Panc1 (cell line): ENCODE measurements at regions not wholly inside any gene's neighbourhood (a gene's known extent, or its start where the extent isn't known, plus 50 kb on each side); places are given as distances from the start of the nearest gene placed in this dataset.

ENCODE experiments used
- POLR2AphosphoS5 ChIP-seq: IDR thresholded peaks from 2 replicates; pipeline ENCODE4 v1.6.1; 2012; ENCODE audit warnings: mild to moderate bottlenecking, low read depth, low read length, moderate library complexity
- TF ChIP-seq, protein P1 (sequence below): fragments of 450-650 bp; IDR thresholded peaks from 2 replicates; pipeline ENCODE4 v1.5.1; 2017; ENCODE audit warnings: mild to moderate bottlenecking
- TF ChIP-seq, protein P2 (sequence below), 2 experiments: IDR thresholded peaks; 2 replicates each; pipeline ENCODE4 v1.6.1; 2011 to 2012; ENCODE audit warnings: low read depth in 2 of 2, control low read depth in 1 of 2, low read length in 1 of 2, mild to moderate bottlenecking in 1 of 2, moderate library complexity in 1 of 2; ENCODE audit not compliant: insufficient read depth in 1 of 2

DNA sequence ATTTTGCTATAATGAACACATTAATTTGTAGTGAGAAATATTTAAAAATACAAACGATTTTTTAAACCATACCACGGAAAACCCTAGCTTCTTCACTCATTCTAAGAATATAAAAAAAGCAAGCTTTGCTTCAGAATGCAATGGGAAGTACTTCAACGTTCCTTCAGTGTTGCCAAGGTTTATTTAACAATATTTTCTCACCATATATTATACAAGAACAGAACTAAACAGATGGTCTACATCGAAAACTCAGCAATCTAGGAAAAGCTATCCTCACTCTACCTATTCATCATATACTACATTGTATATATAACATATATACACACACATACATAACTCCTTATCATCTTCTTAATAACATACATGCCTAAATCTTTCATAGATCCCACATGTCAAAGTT is 1047.4 kb downstream of the IGSF11 start:
- TF ChIP-seq, protein P1, sequence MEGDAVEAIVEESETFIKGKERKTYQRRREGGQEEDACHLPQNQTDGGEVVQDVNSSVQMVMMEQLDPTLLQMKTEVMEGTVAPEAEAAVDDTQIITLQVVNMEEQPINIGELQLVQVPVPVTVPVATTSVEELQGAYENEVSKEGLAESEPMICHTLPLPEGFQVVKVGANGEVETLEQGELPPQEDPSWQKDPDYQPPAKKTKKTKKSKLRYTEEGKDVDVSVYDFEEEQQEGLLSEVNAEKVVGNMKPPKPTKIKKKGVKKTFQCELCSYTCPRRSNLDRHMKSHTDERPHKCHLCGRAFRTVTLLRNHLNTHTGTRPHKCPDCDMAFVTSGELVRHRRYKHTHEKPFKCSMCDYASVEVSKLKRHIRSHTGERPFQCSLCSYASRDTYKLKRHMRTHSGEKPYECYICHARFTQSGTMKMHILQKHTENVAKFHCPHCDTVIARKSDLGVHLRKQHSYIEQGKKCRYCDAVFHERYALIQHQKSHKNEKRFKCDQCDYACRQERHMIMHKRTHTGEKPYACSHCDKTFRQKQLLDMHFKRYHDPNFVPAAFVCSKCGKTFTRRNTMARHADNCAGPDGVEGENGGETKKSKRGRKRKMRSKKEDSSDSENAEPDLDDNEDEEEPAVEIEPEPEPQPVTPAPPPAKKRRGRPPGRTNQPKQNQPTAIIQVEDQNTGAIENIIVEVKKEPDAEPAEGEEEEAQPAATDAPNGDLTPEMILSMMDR: no peak
- no peak for TF ChIP-seq POLR2AphosphoS5
- TF ChIP-seq, protein P2, sequence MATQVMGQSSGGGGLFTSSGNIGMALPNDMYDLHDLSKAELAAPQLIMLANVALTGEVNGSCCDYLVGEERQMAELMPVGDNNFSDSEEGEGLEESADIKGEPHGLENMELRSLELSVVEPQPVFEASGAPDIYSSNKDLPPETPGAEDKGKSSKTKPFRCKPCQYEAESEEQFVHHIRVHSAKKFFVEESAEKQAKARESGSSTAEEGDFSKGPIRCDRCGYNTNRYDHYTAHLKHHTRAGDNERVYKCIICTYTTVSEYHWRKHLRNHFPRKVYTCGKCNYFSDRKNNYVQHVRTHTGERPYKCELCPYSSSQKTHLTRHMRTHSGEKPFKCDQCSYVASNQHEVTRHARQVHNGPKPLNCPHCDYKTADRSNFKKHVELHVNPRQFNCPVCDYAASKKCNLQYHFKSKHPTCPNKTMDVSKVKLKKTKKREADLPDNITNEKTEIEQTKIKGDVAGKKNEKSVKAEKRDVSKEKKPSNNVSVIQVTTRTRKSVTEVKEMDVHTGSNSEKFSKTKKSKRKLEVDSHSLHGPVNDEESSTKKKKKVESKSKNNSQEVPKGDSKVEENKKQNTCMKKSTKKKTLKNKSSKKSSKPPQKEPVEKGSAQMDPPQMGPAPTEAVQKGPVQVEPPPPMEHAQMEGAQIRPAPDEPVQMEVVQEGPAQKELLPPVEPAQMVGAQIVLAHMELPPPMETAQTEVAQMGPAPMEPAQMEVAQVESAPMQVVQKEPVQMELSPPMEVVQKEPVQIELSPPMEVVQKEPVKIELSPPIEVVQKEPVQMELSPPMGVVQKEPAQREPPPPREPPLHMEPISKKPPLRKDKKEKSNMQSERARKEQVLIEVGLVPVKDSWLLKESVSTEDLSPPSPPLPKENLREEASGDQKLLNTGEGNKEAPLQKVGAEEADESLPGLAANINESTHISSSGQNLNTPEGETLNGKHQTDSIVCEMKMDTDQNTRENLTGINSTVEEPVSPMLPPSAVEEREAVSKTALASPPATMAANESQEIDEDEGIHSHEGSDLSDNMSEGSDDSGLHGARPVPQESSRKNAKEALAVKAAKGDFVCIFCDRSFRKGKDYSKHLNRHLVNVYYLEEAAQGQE (IDR thresholded peaks at IDR 0.05; ENCODE audit: insufficient read depth in 1 of 2, low read depth in 2 of 2, low read length in 1 of 2): no peak
